Epithelial cell of proximal tubule (primary cell): ENCODE measurements at regions not wholly inside any gene's neighbourhood (a gene's known extent, or its start where the extent isn't known, plus 50 kb on each side); places are given as distances from the start of the nearest gene placed in this dataset.

Source experiments
- DNase-seq: peaks from one replicate; pipeline ENCODE4 v3.0.0-alpha.2; 2011; ENCODE audit warnings: low read depth
- H3K4me3 ChIP-seq: 2 replicates; pipeline ENCODE4 v1.5.1; 2011; ENCODE audit warnings: low read depth, mild to moderate bottlenecking, low read length
- TF ChIP-seq, protein P1 (sequence below): conservative IDR thresholded peaks from 2 replicates; pipeline ENCODE4 v1.5.1; 2012; ENCODE audit warnings: low read depth, mild to moderate bottlenecking, low read length

DNA sequence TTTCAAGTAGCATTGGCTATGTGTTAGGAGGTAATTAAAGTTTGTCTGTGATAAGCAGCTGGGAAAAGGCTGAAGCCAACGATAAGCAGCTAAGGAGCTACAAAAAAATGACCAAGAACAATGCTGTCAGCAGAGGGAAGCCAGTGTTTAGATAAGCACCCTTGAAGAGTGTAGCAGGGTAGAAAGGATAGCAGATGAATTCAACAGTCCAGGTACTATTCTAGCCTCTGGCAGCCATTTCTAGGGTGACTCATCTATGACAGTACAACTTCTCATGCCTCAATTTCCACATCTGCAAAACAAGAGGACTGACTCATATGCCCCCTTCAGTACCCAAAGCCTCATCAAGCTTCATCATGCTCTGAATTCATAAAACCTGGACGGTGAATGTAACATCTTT, 617.6 kb upstream of the UBE2E2 start:
- no peak overlapping the region for H3K4me3 ChIP-seq
- TF ChIP-seq, protein P1, sequence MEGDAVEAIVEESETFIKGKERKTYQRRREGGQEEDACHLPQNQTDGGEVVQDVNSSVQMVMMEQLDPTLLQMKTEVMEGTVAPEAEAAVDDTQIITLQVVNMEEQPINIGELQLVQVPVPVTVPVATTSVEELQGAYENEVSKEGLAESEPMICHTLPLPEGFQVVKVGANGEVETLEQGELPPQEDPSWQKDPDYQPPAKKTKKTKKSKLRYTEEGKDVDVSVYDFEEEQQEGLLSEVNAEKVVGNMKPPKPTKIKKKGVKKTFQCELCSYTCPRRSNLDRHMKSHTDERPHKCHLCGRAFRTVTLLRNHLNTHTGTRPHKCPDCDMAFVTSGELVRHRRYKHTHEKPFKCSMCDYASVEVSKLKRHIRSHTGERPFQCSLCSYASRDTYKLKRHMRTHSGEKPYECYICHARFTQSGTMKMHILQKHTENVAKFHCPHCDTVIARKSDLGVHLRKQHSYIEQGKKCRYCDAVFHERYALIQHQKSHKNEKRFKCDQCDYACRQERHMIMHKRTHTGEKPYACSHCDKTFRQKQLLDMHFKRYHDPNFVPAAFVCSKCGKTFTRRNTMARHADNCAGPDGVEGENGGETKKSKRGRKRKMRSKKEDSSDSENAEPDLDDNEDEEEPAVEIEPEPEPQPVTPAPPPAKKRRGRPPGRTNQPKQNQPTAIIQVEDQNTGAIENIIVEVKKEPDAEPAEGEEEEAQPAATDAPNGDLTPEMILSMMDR = no peak
- peak; percentile 33 for DNase-seq

DNA sequence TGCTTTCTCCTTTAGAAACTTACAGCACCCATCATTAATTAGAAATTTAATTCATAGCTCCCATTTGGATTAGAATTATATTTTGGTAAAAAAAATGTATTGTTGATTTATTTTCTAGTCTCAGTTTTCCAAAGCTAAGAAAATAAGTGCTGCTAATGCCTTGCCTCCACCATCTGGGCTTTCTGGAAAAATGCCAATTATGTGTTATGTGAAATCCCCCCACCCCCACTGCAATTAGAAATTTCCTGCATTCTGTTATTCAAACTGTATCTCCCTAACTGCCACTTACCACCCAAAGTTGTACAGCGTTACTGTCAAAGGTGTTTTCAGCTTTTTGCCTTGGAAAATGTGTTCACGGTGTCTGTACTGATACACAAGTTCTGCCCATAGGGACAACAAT, 617.2 kb upstream of the UBE2E2 start:
- TF ChIP-seq, protein P1 = no peak
- DNase-seq = no peak

DNA sequence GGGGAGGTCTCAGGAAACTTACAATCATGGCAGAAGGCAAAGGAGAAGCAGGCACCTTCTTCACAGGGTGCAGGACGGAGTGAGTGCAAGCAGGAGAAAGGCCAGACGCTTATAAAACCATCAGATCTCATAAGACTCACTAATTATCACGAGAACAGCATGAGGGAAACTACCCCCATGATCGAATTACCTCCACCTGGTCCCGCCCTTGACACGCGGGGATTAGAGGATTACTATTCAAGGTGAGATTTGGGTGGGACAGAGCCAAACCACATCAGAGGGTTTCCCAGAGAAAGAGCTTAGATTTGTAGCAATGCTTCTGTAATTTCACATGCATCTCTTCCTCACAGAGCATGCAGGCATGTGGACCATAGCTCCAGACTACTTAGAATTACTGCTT, 615.7 kb upstream of the UBE2E2 start:
- no peak for DNase-seq
- no peak overlapping the region for H3K4me3 ChIP-seq
- TF ChIP-seq, protein P1 = no peak

More for the DNA sequence above, 617.2 kb upstream of the UBE2E2 start:
- H3K4me3 ChIP-seq = no peak overlapping the region

DNA sequence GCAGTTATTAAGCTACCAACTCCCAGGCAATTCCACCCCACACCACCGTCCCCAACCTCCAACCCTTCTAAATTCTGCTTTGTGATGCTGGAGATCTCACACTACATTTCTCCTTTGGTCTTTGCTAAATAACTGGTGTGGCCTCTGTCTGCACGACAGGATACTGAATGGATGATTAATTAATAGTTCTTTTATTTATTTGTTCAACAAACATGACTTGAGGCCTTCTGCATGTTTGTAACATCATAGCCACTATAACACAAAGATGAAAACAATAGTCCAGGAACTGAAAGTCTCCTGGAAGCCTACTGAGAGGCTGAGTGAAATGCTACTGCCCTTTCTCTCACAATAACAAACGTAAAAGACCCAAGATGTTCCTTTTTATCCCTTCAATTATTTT, 609.5 kb upstream of the UBE2E2 start:
- no peak overlapping the region for H3K4me3 ChIP-seq
- no peak for DNase-seq
- TF ChIP-seq, protein P1 = no peak

DNA sequence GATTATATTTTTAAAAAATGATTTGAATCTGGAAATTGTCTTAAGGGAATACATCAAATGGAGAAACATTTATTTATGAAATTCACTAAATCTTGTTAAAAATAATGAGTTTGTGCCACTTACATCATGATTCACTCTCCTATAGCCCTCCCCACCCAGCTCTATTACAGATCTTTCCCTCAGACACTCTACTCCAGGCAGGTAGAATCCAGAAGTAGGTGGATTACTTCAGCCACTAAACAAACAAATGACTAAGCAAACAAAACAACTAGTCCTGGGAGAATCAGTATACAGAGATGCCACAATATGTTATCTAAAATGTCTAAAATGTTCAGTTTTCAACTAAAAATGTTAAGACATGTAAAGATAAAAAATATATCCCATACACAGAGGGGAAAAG, 608.1 kb upstream of the UBE2E2 start:
- H3K4me3 ChIP-seq = no peak overlapping the region
- TF ChIP-seq, protein P1 = no peak
- no peak for DNase-seq

DNA sequence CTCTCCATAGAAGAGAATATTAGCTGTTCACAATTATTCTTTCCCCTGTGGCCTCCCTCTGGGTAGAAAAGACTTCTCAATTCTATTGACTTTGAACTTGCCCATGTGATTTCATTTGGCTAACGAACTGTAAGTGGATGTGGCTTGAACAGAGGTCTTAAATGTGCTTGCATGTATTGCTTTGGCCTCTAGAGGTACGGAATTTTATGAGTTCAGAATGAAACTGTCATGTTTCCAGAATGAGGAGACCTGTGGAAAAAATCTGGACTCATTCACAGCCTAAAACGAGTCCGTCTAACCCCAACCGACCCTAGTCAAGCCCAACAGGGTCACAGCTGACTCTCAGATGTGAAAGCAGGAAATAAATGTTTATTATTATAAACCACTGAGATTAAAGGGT, 596.7 kb upstream of the UBE2E2 start:
- no peak for DNase-seq
- no peak overlapping the region for H3K4me3 ChIP-seq
- TF ChIP-seq, protein P1 = no peak

DNA sequence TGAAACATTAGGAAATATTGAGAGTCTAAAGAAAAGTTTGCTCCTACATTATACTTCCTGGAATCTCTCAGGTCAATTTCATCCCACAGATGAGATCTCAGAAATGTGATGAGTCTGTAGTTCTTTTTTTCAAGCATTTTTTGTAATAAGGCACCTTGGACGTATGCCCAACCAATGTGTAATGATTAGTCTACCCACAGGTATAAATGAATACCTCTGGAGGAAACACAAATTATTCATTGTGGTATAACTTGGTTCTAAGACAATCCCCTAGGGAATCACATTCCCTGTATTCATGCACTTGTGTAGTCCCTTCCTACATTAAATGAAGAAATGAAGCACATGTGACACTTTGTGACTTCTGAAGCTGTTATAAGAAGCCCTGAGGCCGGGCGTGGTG, 596.2 kb upstream of the UBE2E2 start:
- DNase-seq = no peak
- no peak overlapping the region for H3K4me3 ChIP-seq
- TF ChIP-seq, protein P1 = no peak
